AG10803 (cell line): ENCODE measurements at regions not wholly inside any gene's neighbourhood (a gene's known extent, or its start where the extent isn't known, plus 50 kb on each side); places are given as distances from the start of the nearest gene placed in this dataset.

ENCODE experiments used
- DNase-seq: peaks from one replicate; pipeline ENCODE4 v3.0.0; 2010; ENCODE audit warnings: low read depth
- H3K4me3 ChIP-seq: 2 replicates; pipeline ENCODE4 v1.5.1; 2011; ENCODE audit warnings: mild to moderate bottlenecking, low read length, control low read depth
- CTCF ChIP-seq: conservative IDR thresholded peaks from 2 replicates; pipeline ENCODE4 v1.5.1; 2011; ENCODE audit warnings: mild to moderate bottlenecking, low read length, control low read depth, inconsistent platforms

DNA sequence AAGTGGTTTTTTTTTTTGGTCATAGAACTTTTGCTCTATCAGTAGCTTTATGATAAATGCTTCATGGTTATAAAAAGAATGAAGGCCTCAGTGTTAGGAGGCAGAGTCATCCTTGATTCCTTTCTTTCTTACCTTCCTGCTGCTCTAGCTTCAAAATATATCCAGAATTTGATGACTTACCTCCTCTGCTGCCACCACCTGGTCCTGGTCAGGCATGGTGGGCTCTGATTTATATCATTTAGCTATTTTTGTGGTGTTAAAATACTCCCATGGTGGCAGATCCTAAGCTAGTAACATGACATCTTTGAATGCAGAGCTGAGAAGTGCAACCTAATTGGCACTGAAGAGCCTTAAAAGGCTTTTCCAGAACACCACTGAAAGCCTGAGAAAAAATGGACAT, 508.8 kb upstream of the CDH8 start:
- H3K4me3 ChIP-seq: no peak overlapping the region
- TF ChIP-seq CTCF: no peak
- no peak for DNase-seq

DNA sequence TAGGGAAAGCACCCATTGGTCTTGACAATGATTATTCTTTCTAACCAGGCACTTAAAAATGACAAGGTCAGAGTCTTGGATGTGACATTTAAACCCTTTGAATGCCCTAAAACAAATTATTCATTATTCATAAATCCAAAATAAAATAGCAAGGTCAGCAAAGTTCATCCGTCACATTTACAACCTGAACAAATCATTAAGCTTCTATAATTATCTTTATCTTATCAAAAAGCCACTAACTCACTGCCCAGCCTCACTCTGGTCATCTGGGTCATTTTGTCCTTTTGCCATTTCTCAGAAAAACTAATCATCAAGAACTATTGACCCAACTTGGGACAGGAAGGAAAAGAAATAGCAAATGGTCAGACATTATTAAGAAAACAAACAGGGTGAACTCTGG, 507.3 kb upstream of the CDH8 start:
- TF ChIP-seq CTCF: no peak
- H3K4me3 ChIP-seq: no peak overlapping the region
- DNase-seq: no peak

- DNase-seq: no peak
- TF ChIP-seq CTCF: no peak
- no peak overlapping the region for H3K4me3 ChIP-seq
Observed at GRCh38 chr16:62539657-62540056, 503.4 kb upstream of the CDH8 start.

DNA sequence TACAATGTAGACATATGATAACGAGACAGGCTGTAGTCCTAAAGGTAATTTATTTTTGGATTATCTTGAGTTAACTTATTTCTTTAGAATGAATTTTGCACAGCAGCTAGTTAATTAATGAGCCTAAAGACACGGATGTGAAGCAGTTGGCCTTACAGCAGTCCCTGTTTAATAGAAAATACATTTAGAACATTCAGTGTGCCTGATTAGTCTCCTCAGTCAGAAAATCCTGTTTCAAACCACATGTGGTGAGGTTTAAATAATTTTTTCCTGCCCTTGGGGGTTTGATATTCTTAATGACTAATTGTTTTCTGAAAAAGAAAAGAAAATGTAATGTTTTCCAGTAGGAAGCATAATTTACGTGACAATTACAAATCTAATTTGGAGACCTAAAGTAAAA, 494.2 kb upstream of the CDH8 start:
- TF ChIP-seq CTCF: no peak
- DNase-seq: no peak
- no peak overlapping the region for H3K4me3 ChIP-seq

DNA sequence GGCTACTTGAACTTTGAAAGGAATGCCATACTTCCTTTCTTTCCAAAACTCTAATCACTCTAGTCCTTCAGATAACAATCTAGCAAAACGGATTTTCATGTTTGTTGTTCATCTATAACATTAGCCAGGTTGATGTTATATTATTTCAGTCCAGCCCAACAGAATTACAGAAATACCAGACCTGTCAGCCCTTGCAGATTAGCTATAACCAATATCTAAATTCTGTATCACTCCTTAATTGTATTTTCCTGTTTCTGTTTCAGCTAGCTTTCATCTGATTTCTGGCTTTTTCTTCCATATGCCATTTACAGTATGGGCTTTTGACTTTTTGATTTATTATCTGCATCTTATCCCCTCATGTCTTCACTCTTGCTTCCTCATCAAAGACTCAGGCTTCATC, 479.8 kb upstream of the CDH8 start:
- DNase-seq: no peak
- H3K4me3 ChIP-seq: no peak overlapping the region
- TF ChIP-seq CTCF: no peak

GRCh38 chr16:62503073-62503472, 466.8 kb upstream of the CDH8 start:
- no peak for DNase-seq
- no peak for TF ChIP-seq CTCF
- no peak overlapping the region for H3K4me3 ChIP-seq

DNA sequence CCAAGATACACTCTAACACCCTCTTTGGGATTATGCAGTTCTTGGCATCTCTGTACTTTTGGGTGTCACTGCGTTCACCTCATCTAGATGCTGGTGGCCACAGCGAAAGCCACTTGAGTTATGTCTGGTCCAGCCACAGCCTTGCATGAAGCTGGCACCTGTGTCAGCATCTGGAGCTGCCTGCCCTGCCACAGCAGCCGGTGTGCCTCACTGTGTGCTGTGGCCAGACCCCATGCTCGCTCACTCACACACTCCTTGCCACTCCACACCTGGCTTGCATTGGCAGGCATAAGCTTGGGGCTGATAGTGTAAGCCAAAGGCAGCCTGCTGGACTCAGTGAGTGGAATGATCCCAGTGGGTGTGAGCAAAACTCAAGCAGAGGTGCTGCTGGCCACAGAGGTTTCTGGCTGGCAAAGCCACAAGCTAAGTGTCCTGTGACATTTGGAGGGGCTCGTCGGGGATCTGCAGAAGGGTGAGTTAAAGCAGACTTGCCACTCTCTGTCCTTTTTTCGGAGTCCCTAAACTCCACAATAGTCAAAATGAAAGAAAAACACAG, 442.7 kb upstream of the CDH8 start:
- DNase-seq: no peak
- TF ChIP-seq CTCF: no peak
- no peak overlapping the region for H3K4me3 ChIP-seq
